ENCODE measurements at regions not wholly inside any gene's neighbourhood (a gene's known extent, or its start where the extent isn't known, plus 50 kb on each side); places are given as distances from the start of the nearest gene placed in this dataset.
"Not testable (repeated sequence)": the region's sequence is repeated elsewhere in the genome, so short reads cannot be mapped to it uniquely, and the experiment has no call there.

DNA sequence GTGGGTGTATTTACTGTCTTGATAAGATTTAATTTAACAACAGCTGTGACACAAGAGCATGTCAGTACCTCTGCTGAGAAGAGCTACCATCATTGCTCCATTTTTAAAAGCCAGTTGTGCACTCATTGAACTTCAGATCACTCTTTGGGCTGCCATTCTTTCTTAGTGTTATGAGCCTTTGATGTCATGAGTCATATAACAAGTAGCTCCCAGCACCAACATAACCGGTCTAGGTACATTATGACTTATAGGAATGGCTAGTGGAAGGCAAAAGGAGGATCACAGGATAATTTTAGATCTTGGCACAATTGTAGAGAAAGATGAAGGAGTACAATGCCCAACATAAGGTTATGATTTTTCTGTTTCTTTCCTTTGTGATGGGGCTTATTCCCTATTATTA is 170.8 kb upstream of the FBN2 start:
- no peak overlapping the region for H3K27ac ChIP-seq
- TF ChIP-seq CTCF (IDR thresholded peaks at IDR 0.05), result no peak
- TF ChIP-seq POLR2A (IDR thresholded peaks at IDR 0.05), result no peak
- intact Hi-C loops (cut with DNase I), result no loop called here
- no peak for ATAC-seq
- no peaks in the 10 kb centered on the region for H3K27me3 ChIP-seq
- no peaks in the 10 kb centered on the region for H3K9me3 ChIP-seq
- H3K4me3 ChIP-seq, result no peak overlapping the region
- H3K4me1 ChIP-seq, result no peaks in the 10 kb centered on the region
- DNase-seq, result no peak
- H3K36me3 ChIP-seq, result no peaks in the 10 kb centered on the region
- WGBS (ENCODE audit: insufficient coverage, low coverage, low lambda C conversion rate, missing lambda C conversion rate), result 29% methylated on average over 1 of the region's 1 CpG

- Histone ChIP-seq H3K27me3 (no peaks in the 10 kb centered on the region), H3K27ac (no peak overlapping the region), H3K4me3 (no peak overlapping the region), H3K4me1 (no peaks in the 10 kb centered on the region), H3K9me3 (no peaks in the 10 kb centered on the region), H3K36me3 (no peaks in the 10 kb centered on the region)
- WGBS (ENCODE audit: insufficient coverage, low coverage, low lambda C conversion rate, missing lambda C conversion rate), result 67% methylated on average over 2 of the region's 2 CpGs
- ATAC-seq (no peak), DNase-seq (no peak)
- TF ChIP-seq CTCF (IDR thresholded peaks at IDR 0.05) (no peak), POLR2A (IDR thresholded peaks at IDR 0.05) (no peak)
- intact Hi-C loops (cut with DNase I), result no loop called here
Measured at GRCh38 chr5:128711216-128711615, 173.2 kb upstream of the FBN2 start.

DNA sequence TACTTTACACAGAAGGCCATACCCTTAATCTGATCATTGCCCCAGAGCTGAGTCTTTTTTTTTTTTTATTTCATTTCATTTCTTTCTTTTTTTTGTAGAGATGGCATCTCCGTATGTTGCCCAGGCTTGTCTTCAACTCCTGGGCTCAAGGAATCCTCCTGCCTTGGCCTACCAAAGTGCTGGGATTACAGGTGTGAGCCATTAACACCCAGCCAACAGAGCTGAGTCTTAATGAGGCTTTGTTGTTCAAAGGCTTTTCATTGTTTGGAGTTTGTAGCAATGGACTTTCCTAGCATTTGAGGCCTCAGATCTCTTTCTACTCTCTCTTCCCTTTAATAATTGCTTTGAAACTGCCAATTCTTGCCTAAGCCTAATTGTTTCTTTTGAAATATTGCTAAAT is 176.5 kb upstream of the FBN2 start:
- no peaks in the 10 kb centered on the region for H3K4me1 ChIP-seq
- no peaks in the 10 kb centered on the region for H3K27me3 ChIP-seq
- H3K9me3 ChIP-seq, result no peaks in the 10 kb centered on the region
- TF ChIP-seq POLR2A (IDR thresholded peaks at IDR 0.05) (no peak), CTCF (IDR thresholded peaks at IDR 0.05) (no peak)
- intact Hi-C loops (cut with DNase I), result no loop called here
- no peak for ATAC-seq
- 38% methylated on average over 1 of the region's 1 CpG for WGBS (ENCODE audit: insufficient coverage, low coverage, low lambda C conversion rate, missing lambda C conversion rate)
- DNase-seq, result no peak
- H3K4me3 ChIP-seq, result no peak overlapping the region
- H3K36me3 ChIP-seq, result no peaks in the 10 kb centered on the region
- no peak overlapping the region for H3K27ac ChIP-seq

DNA sequence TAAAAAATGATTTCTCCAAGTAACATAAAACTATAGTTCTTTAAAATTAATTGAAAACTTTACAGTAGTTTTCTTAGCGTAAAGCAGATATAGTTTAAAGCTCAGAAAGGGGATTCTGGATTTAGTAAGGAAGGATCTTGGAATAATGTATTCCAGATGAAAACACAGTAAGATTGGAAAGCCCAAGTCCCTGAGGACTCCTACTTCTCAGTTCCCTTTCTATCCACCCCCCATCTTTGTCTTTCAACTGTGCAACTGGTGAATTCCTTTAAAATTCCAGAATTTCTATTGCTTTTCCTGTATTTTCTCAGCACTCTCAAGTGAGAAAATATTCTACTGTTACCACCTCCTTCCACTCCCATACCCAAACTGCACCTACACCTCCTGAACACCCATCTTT is 184.5 kb upstream of the FBN2 start:
- Histone ChIP-seq H3K36me3 (no peaks in the 10 kb centered on the region), H3K27me3 (no peaks in the 10 kb centered on the region), H3K9me3 (no peaks in the 10 kb centered on the region), H3K4me1 (no peaks in the 10 kb centered on the region), H3K27ac (no peak overlapping the region), H3K4me3 (no peak overlapping the region)
- WGBS (ENCODE audit: insufficient coverage, low coverage, low lambda C conversion rate, missing lambda C conversion rate), result 48% methylated on average over 1 of the region's 1 CpG
- intact Hi-C loops (cut with DNase I), result no loop called here
- no peak for TF ChIP-seq POLR2A (IDR thresholded peaks at IDR 0.05)
- TF ChIP-seq CTCF (IDR thresholded peaks at IDR 0.05), result no peak
- DNase-seq, result no peak
- ATAC-seq, result no peak

GRCh38 chr5:128730021-128730420 is 192.0 kb upstream of the FBN2 start:
- 80% methylated on average over 1 of the region's 2 CpGs for WGBS (ENCODE audit: insufficient coverage, low coverage, low lambda C conversion rate, missing lambda C conversion rate)
- H3K4me3 ChIP-seq; intact Hi-C loops (cut with DNase I): not testable (repeated sequence)

GRCh38 chr5:128735656-128736055 is 197.6 kb upstream of the FBN2 start:
- DNase-seq; H3K36me3 ChIP-seq; H3K9me3 ChIP-seq; H3K27me3 ChIP-seq; H3K27ac ChIP-seq; H3K4me3 ChIP-seq; intact Hi-C loops (cut with DNase I); ATAC-seq; H3K4me1 ChIP-seq: not testable (repeated sequence)
- 59% methylated on average over 4 of the region's 4 CpGs for WGBS (ENCODE audit: insufficient coverage, low coverage, low lambda C conversion rate, missing lambda C conversion rate)

More at GRCh38 chr5:128730021-128730420, 192.0 kb upstream of the FBN2 start:
- not testable (repeated sequence) for H3K4me1 ChIP-seq, H3K27ac ChIP-seq, H3K27me3 ChIP-seq, DNase-seq, H3K36me3 ChIP-seq, ATAC-seq, H3K9me3 ChIP-seq
